HG02610 (cell line): ENCODE measurements at regions not wholly inside any gene's neighbourhood (a gene's known extent, or its start where the extent isn't known, plus 50 kb on each side); places are given as distances from the start of the nearest gene placed in this dataset.

Experiments used
- ATAC-seq: cut with Tn5 transposase; IDR thresholded peaks from one replicate; pipeline ENCODE4 v1.9.1; 2021; ENCODE audit warnings: mild to moderate bottlenecking, moderate library complexity; ENCODE audit not compliant: unreplicated experiment

- ATAC-seq: no peak
These were observed 50.0 kb upstream of the DOCK9 start for GRCh38 chr13:99027661-99028425.

GRCh38 chr13:99028890-99029289 is 51.0 kb upstream of the DOCK9 start:
- ATAC-seq: no peak

GRCh38 chr13:99029576-99029975 is 51.7 kb upstream of the DOCK9 start:
- ATAC-seq: no peak

GRCh38 chr13:99030326-99030725 is 52.5 kb upstream of the DOCK9 start:
- ATAC-seq: no peak

- no peak for ATAC-seq
These were observed 54.0 kb upstream of the DOCK9 start for GRCh38 chr13:99031832-99032231.

- no peak for ATAC-seq
These were observed 56.0 kb upstream of the DOCK9 start for GRCh38 chr13:99033814-99034213.

GRCh38 chr13:99034333-99035085 is 56.6 kb upstream of the DOCK9 start:
- ATAC-seq: no peak

GRCh38 chr13:99035715-99036114 is 57.9 kb upstream of the DOCK9 start:
- ATAC-seq: no peak

GRCh38 chr13:99037756-99038155 is 59.9 kb upstream of the DOCK9 start:
- no peak for ATAC-seq

- ATAC-seq: no peak
These were observed 61.9 kb upstream of the DOCK9 start for GRCh38 chr13:99039718-99040280.

GRCh38 chr13:99040536-99041131 is 62.8 kb upstream of the DOCK9 start:
- no peak for ATAC-seq

GRCh38 chr13:99041337-99041736 is 63.5 kb upstream of the DOCK9 start:
- no peak for ATAC-seq

- ATAC-seq: peak; percentile 56
These were observed 63.9 kb upstream of the DOCK9 start for GRCh38 chr13:99041788-99042187.

GRCh38 chr13:99042521-99043250 is 64.8 kb upstream of the DOCK9 start:
- ATAC-seq: peak; percentile 28

GRCh38 chr13:99043831-99044231 is 66.0 kb upstream of the DOCK9 start:
- ATAC-seq: no peak

- no peak for ATAC-seq
These were observed 66.9 kb upstream of the DOCK9 start for GRCh38 chr13:99044764-99045163.

GRCh38 chr13:99045396-99045795 is 67.5 kb upstream of the DOCK9 start:
- no peak for ATAC-seq

GRCh38 chr13:99046851-99047250 is 69.0 kb upstream of the DOCK9 start:
- no peak for ATAC-seq

GRCh38 chr13:99050983-99051488 is 73.2 kb upstream of the DOCK9 start:
- no peak for ATAC-seq

GRCh38 chr13:99051768-99052455 is 74.0 kb upstream of the DOCK9 start:
- no peak for ATAC-seq
